ENCODE measurements at regions not wholly inside any gene's neighbourhood (a gene's known extent, or its start where the extent isn't known, plus 50 kb on each side); places are given as distances from the start of the nearest gene placed in this dataset.

- Histone ChIP-seq H3K9me2 (ENCODE audit: insufficient read depth, low read length) (no peaks in the 10 kb centered on the region), H3K4me3 (ENCODE audit: low read depth, low read length, poor library complexity, severe bottlenecking) (no peak overlapping the region), H3K79me2 (ENCODE audit: insufficient read depth, low read depth, low read length) (no peaks in the 10 kb centered on the region), H2AFZ (ENCODE audit: low read length) (no peak overlapping the region), H3K4me1 (ENCODE audit: insufficient read depth, low read length, poor library complexity, severe bottlenecking) (no peaks in the 10 kb centered on the region), H3K27ac (ENCODE audit: low read depth, low read length, poor library complexity, severe bottlenecking) (no peak overlapping the region), H3K9me3 (ENCODE audit: low read length) (no peaks in the 10 kb centered on the region), H3K4me2 (ENCODE audit: low read length) (no peak overlapping the region), H3K36me3 (ENCODE audit: insufficient read depth, low read length) (no peaks in the 10 kb centered on the region), H4K20me1 (ENCODE audit: insufficient read depth, low read length) (no peaks in the 10 kb centered on the region)
- CTCF ChIA-PET (ENCODE audit: unreplicated experiment): no interaction called here
- POLR2A ChIA-PET: no interaction called here
- TF ChIP-seq EZH2phosphoT487 (IDR thresholded peaks at IDR 0.05; ENCODE audit: borderline replicate concordance, low read depth, low read length) (no peak), CTCF (conservative IDR thresholded peaks at IDR 0.05; ENCODE audit: low read length) (no peak)
- no TSS peak for BruUV-seq (replicated peaks)
- DNase-seq (ENCODE audit: low spot score): no peak
- intact Hi-C loops (cut with micrococcal nuclease; ENCODE audit: unreplicated experiment): no loop called here
Observed at GRCh38 chr4:1571165-1572009, 112.7 kb downstream of the FAM53A start.

GRCh38 chr4:1570291-1571164, 113.6 kb downstream of the FAM53A start:
- ChIA-PET POLR2A (no interaction called here), CTCF (ENCODE audit: unreplicated experiment) (interaction anchor here (0.6 kb wide), 1 partner anchor 242 kb away, joined by 3 read pairs; no protein-coding TSS in a partner anchor)
- H3K9me3 ChIP-seq (ENCODE audit: low read length): no peaks in the 10 kb centered on the region
- no peak overlapping the region for H3K4me2 ChIP-seq (ENCODE audit: low read length)
- TF ChIP-seq EZH2phosphoT487 (IDR thresholded peaks at IDR 0.05; ENCODE audit: borderline replicate concordance, low read depth, low read length): no peak
- TF ChIP-seq CTCF (conservative IDR thresholded peaks at IDR 0.05; ENCODE audit: low read length): no peak
- no peaks in the 10 kb centered on the region for H3K79me2 ChIP-seq (ENCODE audit: insufficient read depth, low read depth, low read length)
- intact Hi-C loops (cut with micrococcal nuclease; ENCODE audit: unreplicated experiment): no loop called here
- H2AFZ ChIP-seq (ENCODE audit: low read length): no peak overlapping the region
- no peaks in the 10 kb centered on the region for H4K20me1 ChIP-seq (ENCODE audit: insufficient read depth, low read length)
- H3K9me2 ChIP-seq (ENCODE audit: insufficient read depth, low read length): no peaks in the 10 kb centered on the region
- no peak overlapping the region for H3K27ac ChIP-seq (ENCODE audit: low read depth, low read length, poor library complexity, severe bottlenecking)
- H3K4me1 ChIP-seq (ENCODE audit: insufficient read depth, low read length, poor library complexity, severe bottlenecking): no peaks in the 10 kb centered on the region
- no peak overlapping the region for H3K4me3 ChIP-seq (ENCODE audit: low read depth, low read length, poor library complexity, severe bottlenecking)
- no TSS peak for BruUV-seq (replicated peaks)
- DNase-seq (ENCODE audit: low spot score): no peak
- H3K36me3 ChIP-seq (ENCODE audit: insufficient read depth, low read length): no peaks in the 10 kb centered on the region

All from OCI-LY7 (cell line).